ENCODE measurements at regions not wholly inside any gene's neighbourhood (a gene's known extent, or its start where the extent isn't known, plus 50 kb on each side); places are given as distances from the start of the nearest gene placed in this dataset.

GRCh38 chr7:148483515-148484308 is 106.9 kb upstream of the C7orf33 start (continued):
- no peak for TF ChIP-seq ETS1 (IDR thresholded peaks at IDR 0.05)
- no peak for TF ChIP-seq ZNF331 (CRISPR knock-in tag; IDR thresholded peaks at IDR 0.05; ENCODE audit: low read depth)
- TF ChIP-seq NANOG (IDR thresholded peaks at IDR 0.05; ENCODE audit: borderline replicate concordance), result no peak

- peak overlapping the region; percentile 32; the same call in 1 of the 2 replicates for H2AFZ ChIP-seq
- no peak for DNase-seq (ENCODE audit: low spot score)
- no peaks in the 10 kb centered on the region for H3K36me3 ChIP-seq (ENCODE audit: insufficient read depth)
- no peak overlapping the region for H3K4me3 Mint-ChIP-seq
- no peak overlapping the region for H3K27ac Mint-ChIP-seq
- H3K36me3 Mint-ChIP-seq (ENCODE audit: low read depth), result no peaks in the 10 kb centered on the region
- no peak for TF ChIP-seq EZH2phosphoT487 (IDR thresholded peaks at IDR 0.05; ENCODE audit: unreplicated experiment)
- no peak for ATAC-seq
- H3F3A ChIP-seq (replicated peaks; ENCODE audit: low read depth), result no peaks in the 10 kb centered on the region
- H3K4me3 ChIP-seq, result no peak overlapping the region
- peaks cover 6% of the 10 kb centered on the region; the same call in 1 of the 2 replicates for H3K4me1 ChIP-seq (ENCODE audit: insufficient read depth)
- no peaks in the 10 kb centered on the region for H3K79me2 ChIP-seq (replicated peaks; ENCODE audit: insufficient read depth)
- H3K4me1 Mint-ChIP-seq, result peaks cover 3% of the 10 kb centered on the region
- no peaks in the 10 kb centered on the region; the same call in 1 of the 2 replicates for H3K9me2 ChIP-seq (ENCODE audit: insufficient read depth)
- H3K27me3 ChIP-seq (ENCODE audit: insufficient read depth), result no peaks in the 10 kb centered on the region
- H3K27me3 Mint-ChIP-seq (ENCODE audit: insufficient read depth, low read depth, poor library complexity), result no peaks in the 10 kb centered on the region
- no peak overlapping the region for H3K27ac ChIP-seq (ENCODE audit: low read depth)
- H3K9me3 Mint-ChIP-seq, result no peaks in the 10 kb centered on the region
- H4K20me1 ChIP-seq (replicated peaks; ENCODE audit: insufficient read depth), result no peaks in the 10 kb centered on the region
- no peak overlapping the region for H3K4me2 ChIP-seq
Measured at GRCh38 chr7:148484486-148484885, 106.1 kb upstream of the C7orf33 start.

GRCh38 chr7:148485618-148486017 is 104.9 kb upstream of the C7orf33 start:
- Mint-ChIP-seq H3K27me3 (ENCODE audit: insufficient read depth, low read depth, poor library complexity) (peaks cover 3% of the 10 kb centered on the region), H3K4me1 (no peaks in the 10 kb centered on the region), H3K27ac (no peak overlapping the region), H3K4me3 (no peak overlapping the region), H3K36me3 (ENCODE audit: low read depth) (no peaks in the 10 kb centered on the region), H3K9me3 (no peaks in the 10 kb centered on the region)
- Histone ChIP-seq H3K4me1 (ENCODE audit: insufficient read depth) (no peaks in the 10 kb centered on the region), H3K4me3 (no peak overlapping the region), H4K20me1 (replicated peaks; ENCODE audit: insufficient read depth) (no peaks in the 10 kb centered on the region), H3K9me2 (ENCODE audit: insufficient read depth) (no peaks in the 10 kb centered on the region; the same call in 1 of the 2 replicates), H3K27ac (ENCODE audit: low read depth) (no peak overlapping the region), H3K27me3 (ENCODE audit: insufficient read depth) (no peaks in the 10 kb centered on the region), H3K4me2 (no peak overlapping the region), H3F3A (replicated peaks; ENCODE audit: low read depth) (no peaks in the 10 kb centered on the region), H3K36me3 (ENCODE audit: insufficient read depth) (no peaks in the 10 kb centered on the region), H2AFZ (no peak overlapping the region), H3K79me2 (replicated peaks; ENCODE audit: insufficient read depth) (no peaks in the 10 kb centered on the region)
- ATAC-seq (no peak), DNase-seq (ENCODE audit: low spot score) (no peak)
- TF ChIP-seq REST (IDR thresholded peaks at IDR 0.05; ENCODE audit: unreplicated experiment) (no peak), NANOG (IDR thresholded peaks at IDR 0.05; ENCODE audit: borderline replicate concordance) (no peak), EZH2 (IDR thresholded peaks at IDR 0.05; ENCODE audit: low read depth, unreplicated experiment) (no peak), CTCF (conservative IDR thresholded peaks at IDR 0.05; ENCODE audit: low read depth in 2 of 2) (no peak; a peak in 1 of 4 replicates), ETS1 (IDR thresholded peaks at IDR 0.05) (no peak), POLR2AphosphoS5 (IDR thresholded peaks at IDR 0.05; ENCODE audit: low read depth) (no peak), JUNB (IDR thresholded peaks at IDR 0.05; ENCODE audit: unreplicated experiment) (no peak), CREB1 (CRISPR knock-in tag; IDR thresholded peaks at IDR 0.05; ENCODE audit: low read depth) (no peak), ZNF331 (CRISPR knock-in tag; IDR thresholded peaks at IDR 0.05; ENCODE audit: low read depth) (no peak), STAT1 (IDR thresholded peaks at IDR 0.05; ENCODE audit: unreplicated experiment) (no peak)
